ENCODE measurements at regions not wholly inside any gene's neighbourhood (a gene's known extent, or its start where the extent isn't known, plus 50 kb on each side); places are given as distances from the start of the nearest gene placed in this dataset.

DNA sequence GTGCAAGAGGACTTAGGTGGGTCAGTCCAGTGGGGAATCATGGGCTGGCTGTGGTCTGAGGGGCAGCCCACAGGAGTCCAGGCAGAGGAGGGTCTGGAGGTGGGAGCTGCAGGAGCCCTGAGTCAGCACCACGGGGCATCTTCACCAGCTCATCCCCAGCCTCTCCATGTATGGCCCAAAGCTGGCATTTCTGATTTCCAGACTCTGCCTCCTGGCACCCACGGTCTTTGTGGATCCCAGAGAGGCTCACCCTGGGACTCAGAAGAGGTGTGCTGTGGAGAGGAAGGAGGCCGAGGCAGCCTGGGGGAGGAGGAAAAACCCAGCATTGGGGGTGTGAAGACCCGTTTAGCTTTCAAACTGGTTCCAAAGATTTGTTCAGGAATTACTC is 64.5 kb upstream of the KLF13 start:
- TF ChIP-seq, protein P1, sequence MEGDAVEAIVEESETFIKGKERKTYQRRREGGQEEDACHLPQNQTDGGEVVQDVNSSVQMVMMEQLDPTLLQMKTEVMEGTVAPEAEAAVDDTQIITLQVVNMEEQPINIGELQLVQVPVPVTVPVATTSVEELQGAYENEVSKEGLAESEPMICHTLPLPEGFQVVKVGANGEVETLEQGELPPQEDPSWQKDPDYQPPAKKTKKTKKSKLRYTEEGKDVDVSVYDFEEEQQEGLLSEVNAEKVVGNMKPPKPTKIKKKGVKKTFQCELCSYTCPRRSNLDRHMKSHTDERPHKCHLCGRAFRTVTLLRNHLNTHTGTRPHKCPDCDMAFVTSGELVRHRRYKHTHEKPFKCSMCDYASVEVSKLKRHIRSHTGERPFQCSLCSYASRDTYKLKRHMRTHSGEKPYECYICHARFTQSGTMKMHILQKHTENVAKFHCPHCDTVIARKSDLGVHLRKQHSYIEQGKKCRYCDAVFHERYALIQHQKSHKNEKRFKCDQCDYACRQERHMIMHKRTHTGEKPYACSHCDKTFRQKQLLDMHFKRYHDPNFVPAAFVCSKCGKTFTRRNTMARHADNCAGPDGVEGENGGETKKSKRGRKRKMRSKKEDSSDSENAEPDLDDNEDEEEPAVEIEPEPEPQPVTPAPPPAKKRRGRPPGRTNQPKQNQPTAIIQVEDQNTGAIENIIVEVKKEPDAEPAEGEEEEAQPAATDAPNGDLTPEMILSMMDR (IDR thresholded peaks at IDR 0.05): no peak
- no peak for TF ChIP-seq EP300 (IDR thresholded peaks at IDR 0.05)
- no peak for TF ChIP-seq POLR2A (IDR thresholded peaks at IDR 0.05)

Measured in ovary (tissue), 3 donors.